HG03558 (cell line): ENCODE measurements at regions not wholly inside any gene's neighbourhood (a gene's known extent, or its start where the extent isn't known, plus 50 kb on each side); places are given as distances from the start of the nearest gene placed in this dataset.
"Not testable (repeated sequence)": the region's sequence is repeated elsewhere in the genome, so short reads cannot be mapped to it uniquely, and the experiment has no call there.

Experiments
- ATAC-seq: cut with Tn5 transposase; IDR thresholded peaks from one replicate; pipeline ENCODE4 v1.9.1; 2021; ENCODE audit warnings: moderate number of reproducible peaks; ENCODE audit not compliant: unreplicated experiment; ENCODE audit errors: extremely low read depth

- no peak for ATAC-seq
Observed at GRCh38 chr22:49413551-49413950, 414.1 kb downstream of the BRD1 start.

GRCh38 chr22:49413146-49413545 lies 414.5 kb downstream of the BRD1 start:
- no peak for ATAC-seq

- no peak for ATAC-seq
Observed at GRCh38 chr22:49412236-49412635, 415.4 kb downstream of the BRD1 start.

- no peak for ATAC-seq
Observed at GRCh38 chr22:49411236-49411635, 416.4 kb downstream of the BRD1 start.

- no peak for ATAC-seq
Observed at GRCh38 chr22:49408102-49408836, 419.4 kb downstream of the BRD1 start.

- ATAC-seq, result no peak
Observed at GRCh38 chr22:49406879-49407587, 420.6 kb downstream of the BRD1 start.

GRCh38 chr22:49406047-49406650 lies 421.5 kb downstream of the BRD1 start:
- ATAC-seq, result no peak

GRCh38 chr22:49405590-49405989 lies 422.1 kb downstream of the BRD1 start:
- ATAC-seq, result no peak

GRCh38 chr22:49404576-49405241 lies 423.0 kb downstream of the BRD1 start:
- ATAC-seq, result no peak

GRCh38 chr22:49404020-49404419 lies 423.7 kb downstream of the BRD1 start:
- ATAC-seq, result no peak

- ATAC-seq, result no peak
Observed at GRCh38 chr22:49403102-49403501, 424.6 kb downstream of the BRD1 start.

- no peak for ATAC-seq
Observed at GRCh38 chr22:49402169-49402568, 425.5 kb downstream of the BRD1 start.

GRCh38 chr22:49400941-49401598 lies 426.6 kb downstream of the BRD1 start:
- ATAC-seq, result no peak

GRCh38 chr22:49400136-49400940 lies 427.3 kb downstream of the BRD1 start:
- no peak for ATAC-seq

- no peak for ATAC-seq
Observed at GRCh38 chr22:49398646-49399045, 429.0 kb downstream of the BRD1 start.

GRCh38 chr22:49398115-49398514 lies 429.6 kb downstream of the BRD1 start:
- ATAC-seq, result no peak

- no peak for ATAC-seq
Observed at GRCh38 chr22:49396817-49397216, 430.9 kb downstream of the BRD1 start.

GRCh38 chr22:49395617-49396016 lies 432.1 kb downstream of the BRD1 start:
- ATAC-seq, result no peak

- ATAC-seq, result not testable (repeated sequence)
Observed at GRCh38 chr22:49395062-49395461, 432.6 kb downstream of the BRD1 start.
